Suprapubic skin (tissue), 4 donors: ENCODE measurements at regions not wholly inside any gene's neighbourhood (a gene's known extent, or its start where the extent isn't known, plus 50 kb on each side); places are given as distances from the start of the nearest gene placed in this dataset.

Experiments
- EP300 ChIP-seq: sonication (generic); formaldehyde crosslinking; IDR thresholded peaks from one replicate; pipeline ENCODE4 v1.6.1; 2017; ENCODE audit warnings: antibody characterized with exemption
- POLR2A ChIP-seq, 2 donors: fragments of 450-650 bp; IDR thresholded peaks; one replicate each; pipeline ENCODE4 v1.6.1; 2017; ENCODE audit warnings: antibody characterized with exemption in 2 of 2, mild to moderate bottlenecking in 2 of 2, moderate library complexity in 2 of 2
- POLR2AphosphoS5 ChIP-seq, 3 donors: sonication (generic); formaldehyde crosslinking; IDR thresholded peaks; one replicate each; pipeline ENCODE4 v1.6.1; 2017; ENCODE audit warnings: antibody characterized with exemption in 3 of 3
- TF ChIP-seq, protein P1 (sequence below), 2 donors: fragments of 200-600 bp in 1 of 2; fragments of 450-650 bp in 1 of 2; sonication (generic) in 1 of 2; IDR thresholded peaks; one replicate each; pipeline ENCODE4 v1.5.1; 2016 to 2019; ENCODE audit warnings: antibody characterized with exemption in 2 of 2, mild to moderate bottlenecking in 1 of 2, moderate library complexity in 1 of 2

DNA sequence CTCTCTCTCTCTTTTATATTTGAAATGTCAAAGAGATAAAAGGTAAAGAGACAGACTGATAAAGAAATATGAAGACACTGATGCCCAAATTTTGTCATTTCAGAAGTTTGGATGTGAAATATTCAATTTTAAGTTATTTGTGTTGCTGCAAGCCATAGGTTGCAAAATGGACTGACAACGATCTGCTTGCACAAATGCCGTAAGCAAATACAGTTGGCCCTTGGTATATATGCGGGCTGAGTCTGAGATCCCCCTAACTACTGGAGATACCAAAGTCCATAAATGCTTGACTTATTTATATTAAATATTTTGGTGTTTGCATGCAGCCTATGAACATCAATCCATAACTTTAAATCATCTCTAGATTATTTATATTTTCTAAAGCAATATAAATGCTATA is 1459.1 kb upstream of the ALCAM start:
- TF ChIP-seq POLR2AphosphoS5 (IDR thresholded peaks at IDR 0.05) (no peak), POLR2A (IDR thresholded peaks at IDR 0.05) (no peak), EP300 (no peak)
- TF ChIP-seq, protein P1, sequence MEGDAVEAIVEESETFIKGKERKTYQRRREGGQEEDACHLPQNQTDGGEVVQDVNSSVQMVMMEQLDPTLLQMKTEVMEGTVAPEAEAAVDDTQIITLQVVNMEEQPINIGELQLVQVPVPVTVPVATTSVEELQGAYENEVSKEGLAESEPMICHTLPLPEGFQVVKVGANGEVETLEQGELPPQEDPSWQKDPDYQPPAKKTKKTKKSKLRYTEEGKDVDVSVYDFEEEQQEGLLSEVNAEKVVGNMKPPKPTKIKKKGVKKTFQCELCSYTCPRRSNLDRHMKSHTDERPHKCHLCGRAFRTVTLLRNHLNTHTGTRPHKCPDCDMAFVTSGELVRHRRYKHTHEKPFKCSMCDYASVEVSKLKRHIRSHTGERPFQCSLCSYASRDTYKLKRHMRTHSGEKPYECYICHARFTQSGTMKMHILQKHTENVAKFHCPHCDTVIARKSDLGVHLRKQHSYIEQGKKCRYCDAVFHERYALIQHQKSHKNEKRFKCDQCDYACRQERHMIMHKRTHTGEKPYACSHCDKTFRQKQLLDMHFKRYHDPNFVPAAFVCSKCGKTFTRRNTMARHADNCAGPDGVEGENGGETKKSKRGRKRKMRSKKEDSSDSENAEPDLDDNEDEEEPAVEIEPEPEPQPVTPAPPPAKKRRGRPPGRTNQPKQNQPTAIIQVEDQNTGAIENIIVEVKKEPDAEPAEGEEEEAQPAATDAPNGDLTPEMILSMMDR (IDR thresholded peaks at IDR 0.05) = no peak
